ENCODE measurements at regions not wholly inside any gene's neighbourhood (a gene's known extent, or its start where the extent isn't known, plus 50 kb on each side); places are given as distances from the start of the nearest gene placed in this dataset.

DNA sequence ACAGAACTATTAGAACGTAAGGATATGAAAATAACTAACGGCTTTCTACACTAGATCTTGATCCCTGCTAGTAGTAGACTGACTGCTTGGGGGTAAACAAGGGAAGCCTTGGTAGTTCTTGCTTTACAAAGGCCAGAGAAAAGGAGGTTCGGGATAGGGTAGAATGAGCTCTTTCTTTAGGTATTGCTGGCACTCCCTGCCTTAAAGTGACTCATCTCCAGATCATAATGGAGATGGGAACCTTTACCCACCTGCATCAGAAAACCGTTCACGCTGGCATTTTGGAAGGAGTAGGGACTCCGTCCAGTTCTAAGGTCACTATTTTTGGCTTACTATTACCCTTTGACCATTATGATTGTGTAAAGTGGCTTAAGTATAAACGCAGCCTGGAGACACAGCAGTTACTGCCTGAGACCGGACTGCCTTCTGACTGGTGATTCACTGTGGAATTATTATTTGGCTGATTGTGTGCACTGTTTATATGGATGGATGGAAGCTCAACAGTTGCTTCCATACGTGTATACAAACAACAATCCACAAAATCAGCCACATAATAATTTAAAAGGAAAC, 482.5 kb downstream of the STK39 start:
- Histone ChIP-seq H3K4me1 (no peaks in the 10 kb centered on the region), H3K27me3 (no peaks in the 10 kb centered on the region), H3K4me3 (no peak overlapping the region), H3K27ac (no peak overlapping the region), H3K36me3 (no peaks in the 10 kb centered on the region), H3K9me3 (no peaks in the 10 kb centered on the region)
- no peak for DNase-seq
- 79 to 80% methylated on average over 7 to 9 of the region's 9 CpGs for WGBS, 2 donors
- intact Hi-C loops (cut with DNase I) = no loop called here
- TF ChIP-seq, protein P1, sequence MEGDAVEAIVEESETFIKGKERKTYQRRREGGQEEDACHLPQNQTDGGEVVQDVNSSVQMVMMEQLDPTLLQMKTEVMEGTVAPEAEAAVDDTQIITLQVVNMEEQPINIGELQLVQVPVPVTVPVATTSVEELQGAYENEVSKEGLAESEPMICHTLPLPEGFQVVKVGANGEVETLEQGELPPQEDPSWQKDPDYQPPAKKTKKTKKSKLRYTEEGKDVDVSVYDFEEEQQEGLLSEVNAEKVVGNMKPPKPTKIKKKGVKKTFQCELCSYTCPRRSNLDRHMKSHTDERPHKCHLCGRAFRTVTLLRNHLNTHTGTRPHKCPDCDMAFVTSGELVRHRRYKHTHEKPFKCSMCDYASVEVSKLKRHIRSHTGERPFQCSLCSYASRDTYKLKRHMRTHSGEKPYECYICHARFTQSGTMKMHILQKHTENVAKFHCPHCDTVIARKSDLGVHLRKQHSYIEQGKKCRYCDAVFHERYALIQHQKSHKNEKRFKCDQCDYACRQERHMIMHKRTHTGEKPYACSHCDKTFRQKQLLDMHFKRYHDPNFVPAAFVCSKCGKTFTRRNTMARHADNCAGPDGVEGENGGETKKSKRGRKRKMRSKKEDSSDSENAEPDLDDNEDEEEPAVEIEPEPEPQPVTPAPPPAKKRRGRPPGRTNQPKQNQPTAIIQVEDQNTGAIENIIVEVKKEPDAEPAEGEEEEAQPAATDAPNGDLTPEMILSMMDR (IDR thresholded peaks at IDR 0.05) = no peak
- no peak for TF ChIP-seq POLR2A (IDR thresholded peaks at IDR 0.05)

DNA sequence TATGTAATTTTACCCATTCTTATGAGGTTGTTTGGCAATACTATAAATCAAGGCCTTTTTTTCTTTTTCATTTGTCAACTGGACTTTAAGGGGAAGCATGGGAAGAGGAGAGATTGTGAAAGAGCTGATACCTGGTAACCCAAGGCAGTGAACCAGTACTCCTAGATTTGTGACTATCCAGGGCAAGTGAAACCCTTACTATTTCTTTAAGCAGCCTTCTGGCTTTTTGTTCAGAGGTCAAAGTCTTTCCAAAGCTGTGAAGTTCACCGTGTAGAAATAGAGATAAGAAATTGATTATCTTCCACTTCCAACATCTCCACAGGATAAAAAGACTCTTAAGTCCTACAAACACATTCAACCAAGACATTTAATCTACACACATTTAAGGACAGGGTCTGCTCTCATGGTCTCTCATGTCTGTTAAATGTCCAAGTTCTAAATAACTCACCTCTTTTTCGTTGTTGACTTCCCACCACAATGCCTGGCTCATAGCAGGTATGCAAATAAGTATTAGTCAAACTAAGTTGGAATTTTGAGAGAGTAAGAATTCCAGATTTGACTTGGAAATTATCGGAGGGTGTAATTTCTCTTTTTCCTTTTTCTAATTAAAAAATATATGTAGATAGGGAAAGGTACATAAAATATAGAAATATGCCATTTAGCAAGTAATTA, 485.8 kb downstream of the STK39 start:
- TF ChIP-seq, protein P1 (IDR thresholded peaks at IDR 0.05) = no peak
- TF ChIP-seq POLR2A (IDR thresholded peaks at IDR 0.05) = no peak
- no peak for DNase-seq
- Histone ChIP-seq H3K9me3 (no peaks in the 10 kb centered on the region), H3K4me1 (no peaks in the 10 kb centered on the region), H3K4me3 (no peak overlapping the region), H3K36me3 (no peaks in the 10 kb centered on the region), H3K27me3 (no peaks in the 10 kb centered on the region), H3K27ac (no peak overlapping the region)
- WGBS, 2 donors = 62 to 65% methylated on average over 3 of the region's 3 CpGs
- intact Hi-C loops (cut with DNase I) = no loop called here

DNA sequence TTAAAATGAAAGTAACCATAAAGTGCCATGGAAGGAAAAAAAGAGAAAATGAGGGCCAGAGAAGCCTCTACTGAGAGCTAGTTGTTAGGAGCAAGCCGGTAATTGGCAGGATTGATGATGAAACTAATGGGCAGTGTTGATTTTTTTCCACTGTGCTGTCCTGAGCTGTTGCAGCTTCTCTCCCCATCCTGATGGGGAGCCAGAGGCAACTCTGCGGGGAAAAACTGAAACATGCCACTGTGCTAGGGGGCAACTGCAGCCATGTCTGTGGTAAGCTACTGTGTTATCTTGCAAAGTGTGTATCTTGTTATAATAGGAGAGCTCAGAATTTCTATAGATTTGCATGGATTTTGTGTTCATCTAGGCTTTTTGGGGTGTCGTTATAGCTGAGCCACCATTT, 487.9 kb downstream of the STK39 start:
- TF ChIP-seq POLR2A (IDR thresholded peaks at IDR 0.05) = no peak
- TF ChIP-seq, protein P1 (IDR thresholded peaks at IDR 0.05) = no peak
- WGBS, 2 donors = 84 to 87% methylated on average over 3 of the region's 3 CpGs

DNA sequence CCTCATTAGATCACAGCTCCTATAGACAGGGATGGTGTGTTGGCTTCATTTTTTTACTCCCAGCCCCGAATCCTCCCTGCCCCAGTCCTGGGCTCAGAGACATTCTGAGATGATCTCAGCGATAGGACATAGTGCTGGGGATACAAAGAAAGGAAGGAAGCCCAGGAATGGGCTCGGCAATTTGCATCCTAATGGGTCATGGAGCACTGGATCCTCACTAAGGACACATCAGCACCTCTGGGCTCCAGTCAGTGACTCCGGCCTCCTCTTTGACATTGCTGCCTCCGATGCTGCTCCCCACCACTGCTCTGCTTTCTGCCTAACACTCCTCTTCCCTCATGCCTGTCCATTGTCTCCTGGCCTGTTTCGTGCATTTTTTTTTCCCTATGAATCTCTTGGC, 489.1 kb downstream of the STK39 start:
- Histone ChIP-seq H3K4me3 (no peak overlapping the region), H3K36me3 (no peaks in the 10 kb centered on the region), H3K4me1 (no peaks in the 10 kb centered on the region), H3K27me3 (no peaks in the 10 kb centered on the region), H3K9me3 (no peaks in the 10 kb centered on the region), H3K27ac (no peak overlapping the region)
- 67 to 73% methylated on average over 6 of the region's 6 CpGs for WGBS, 2 donors
- TF ChIP-seq, protein P1 (IDR thresholded peaks at IDR 0.05) = no peak
- no peak for TF ChIP-seq POLR2A (IDR thresholded peaks at IDR 0.05)
- no peak for DNase-seq
- intact Hi-C loops (cut with DNase I) = no loop called here

More for the DNA sequence above, 487.9 kb downstream of the STK39 start:
- no peaks in the 10 kb centered on the region for H3K9me3 ChIP-seq
- H3K36me3 ChIP-seq = no peaks in the 10 kb centered on the region
- no peaks in the 10 kb centered on the region for H3K27me3 ChIP-seq
- no peak for DNase-seq
- intact Hi-C loops (cut with DNase I) = no loop called here
- H3K4me3 ChIP-seq = no peak overlapping the region
- no peak overlapping the region for H3K27ac ChIP-seq
- H3K4me1 ChIP-seq = no peaks in the 10 kb centered on the region

DNA sequence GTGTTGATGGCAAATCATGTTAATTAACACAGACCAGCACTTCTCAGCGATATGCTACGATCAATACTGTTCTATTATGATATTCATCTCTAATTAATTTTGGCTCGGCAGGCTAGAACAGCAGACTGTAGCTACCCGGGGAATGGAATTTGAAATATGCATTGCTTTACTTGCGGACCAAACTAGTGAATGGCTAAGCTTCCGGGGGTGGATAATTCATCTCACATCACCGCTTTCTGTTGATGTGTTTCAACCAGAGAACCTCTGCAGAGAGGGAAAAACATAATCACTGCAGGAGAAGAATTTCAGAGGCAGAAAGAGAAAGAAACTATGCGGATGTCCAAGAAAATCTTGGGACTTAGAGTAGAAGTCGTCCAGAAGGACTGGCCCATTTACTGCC, 490.9 kb downstream of the STK39 start:
- Histone ChIP-seq H3K4me1 (no peaks in the 10 kb centered on the region), H3K27ac (no peak overlapping the region), H3K9me3 (no peaks in the 10 kb centered on the region), H3K27me3 (no peaks in the 10 kb centered on the region), H3K36me3 (no peaks in the 10 kb centered on the region), H3K4me3 (no peak overlapping the region)
- DNase-seq = no peak
- 45 to 50% methylated on average over 9 of the region's 9 CpGs for WGBS, 2 donors
- intact Hi-C loops (cut with DNase I) = no loop called here
- no peak for TF ChIP-seq POLR2A (IDR thresholded peaks at IDR 0.05)
- TF ChIP-seq, protein P1 (IDR thresholded peaks at IDR 0.05) = no peak
